GM21723 (cell line): ENCODE measurements at regions not wholly inside any gene's neighbourhood (a gene's known extent, or its start where the extent isn't known, plus 50 kb on each side); places are given as distances from the start of the nearest gene placed in this dataset.
"Not testable (repeated sequence)": the region's sequence is repeated elsewhere in the genome, so short reads cannot be mapped to it uniquely, and the experiment has no call there.

Experiments used
- ATAC-seq: cut with Tn5 transposase; IDR thresholded peaks from one replicate; pipeline ENCODE4 v1.9.1; 2021; ENCODE audit warnings: mild to moderate bottlenecking, moderate library complexity; ENCODE audit not compliant: unreplicated experiment

DNA sequence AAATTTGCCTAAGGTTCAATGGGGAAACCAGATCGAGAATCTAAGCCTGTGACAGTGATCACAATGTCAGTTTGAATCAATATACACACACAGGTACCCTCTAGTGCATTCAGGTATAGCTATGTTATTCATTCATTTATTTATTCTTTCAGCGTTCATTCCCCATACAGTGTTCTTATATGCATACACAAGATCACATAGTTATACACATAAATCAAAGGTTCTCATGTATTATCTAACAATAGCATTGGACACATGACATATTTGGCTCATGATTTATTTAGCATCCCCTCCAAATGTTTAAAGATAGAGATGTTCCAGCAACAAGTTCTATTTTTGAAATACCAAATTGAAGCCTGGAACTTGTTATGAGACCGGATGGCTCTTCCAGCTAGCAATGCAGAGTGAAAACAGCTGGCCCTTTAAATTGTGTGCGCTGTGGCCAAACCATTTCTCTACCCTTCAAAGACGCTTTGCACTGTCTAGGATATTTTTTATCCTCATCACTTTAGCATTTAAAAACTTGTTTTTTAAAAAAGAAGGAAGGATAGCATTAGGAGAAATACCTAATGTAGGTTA, 131.0 kb downstream of the ATXN3L start:
- ATAC-seq: no peak

GRCh38 chrX:13186643-13187042, 133.2 kb downstream of the ATXN3L start:
- ATAC-seq: not testable (repeated sequence)

DNA sequence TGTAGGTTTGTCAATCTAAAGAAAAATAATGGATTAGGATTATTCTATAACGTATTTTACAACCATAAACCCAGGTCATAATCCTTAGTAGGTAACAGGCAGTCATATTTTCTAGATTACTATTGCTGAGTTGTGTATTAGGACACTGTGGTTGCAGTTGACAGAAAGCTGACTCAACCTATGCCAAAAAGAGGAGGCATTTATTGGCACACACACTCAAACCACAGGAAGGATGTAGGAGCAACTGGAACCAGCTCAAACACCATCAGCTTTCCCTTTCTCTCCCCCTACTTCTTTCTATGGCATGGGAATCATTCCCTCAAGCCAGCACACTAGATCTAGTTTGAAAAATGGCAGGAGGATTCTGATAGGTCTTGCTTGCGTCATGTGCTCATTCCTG, 136.4 kb upstream of the FAM9C start:
- ATAC-seq: no peak

- ATAC-seq: no peak
Measured at GRCh38 chrX:13179586-13179985, 135.2 kb upstream of the FAM9C start.

GRCh38 chrX:13179100-13179499, 134.7 kb upstream of the FAM9C start:
- ATAC-seq: no peak

DNA sequence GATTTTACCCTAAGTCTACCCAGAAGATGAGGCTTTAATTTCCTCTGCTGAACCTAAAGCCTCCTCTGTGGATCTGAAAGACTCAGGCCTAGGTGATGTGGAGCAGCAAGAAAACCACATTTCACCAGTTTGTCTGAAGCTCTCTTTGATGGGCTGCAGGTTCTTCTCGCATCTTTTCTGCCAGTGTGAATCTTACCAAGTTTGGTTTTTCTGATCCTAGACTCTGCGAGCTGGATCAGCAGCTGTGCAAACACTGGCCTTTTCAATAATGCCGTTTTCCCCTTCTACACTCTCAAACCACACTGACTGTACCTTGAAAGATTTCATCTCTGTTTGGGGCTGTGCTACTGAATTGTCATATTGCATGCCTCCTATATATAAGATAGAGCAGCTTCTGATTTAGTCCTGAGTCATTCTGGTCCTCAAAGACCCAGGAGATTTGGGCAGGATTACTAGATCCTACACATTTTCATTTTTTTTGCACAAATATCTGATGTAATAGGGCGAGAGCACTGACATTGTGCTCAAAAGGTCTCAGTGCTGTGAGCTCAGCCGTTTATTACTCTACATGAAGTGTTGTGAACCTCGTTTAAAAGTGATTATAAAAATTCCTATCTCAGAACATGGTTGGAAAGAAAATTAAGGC, 133.6 kb upstream of the FAM9C start:
- ATAC-seq: no peak

DNA sequence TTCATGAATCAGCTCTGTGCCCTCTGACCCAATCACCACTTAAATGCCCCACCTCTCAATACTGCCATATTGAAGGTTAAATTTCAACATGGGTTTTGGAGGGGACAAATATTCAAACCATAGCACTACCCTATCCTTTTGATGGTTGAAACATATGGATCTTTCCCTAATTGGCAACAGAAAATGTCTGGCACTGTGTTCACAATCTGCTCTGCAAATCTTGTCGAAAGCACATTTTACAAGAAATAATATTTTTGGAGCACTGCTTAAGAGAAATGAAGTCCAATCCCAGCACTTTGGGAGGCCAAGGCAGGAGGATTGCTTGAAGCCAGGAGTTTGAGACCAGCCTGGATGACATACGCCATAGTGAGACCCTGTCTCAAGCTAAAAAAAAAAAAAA, 130.6 kb upstream of the FAM9C start:
- ATAC-seq: no peak

- no peak for ATAC-seq
Measured at GRCh38 chrX:13170966-13171558, 126.6 kb upstream of the FAM9C start.

DNA sequence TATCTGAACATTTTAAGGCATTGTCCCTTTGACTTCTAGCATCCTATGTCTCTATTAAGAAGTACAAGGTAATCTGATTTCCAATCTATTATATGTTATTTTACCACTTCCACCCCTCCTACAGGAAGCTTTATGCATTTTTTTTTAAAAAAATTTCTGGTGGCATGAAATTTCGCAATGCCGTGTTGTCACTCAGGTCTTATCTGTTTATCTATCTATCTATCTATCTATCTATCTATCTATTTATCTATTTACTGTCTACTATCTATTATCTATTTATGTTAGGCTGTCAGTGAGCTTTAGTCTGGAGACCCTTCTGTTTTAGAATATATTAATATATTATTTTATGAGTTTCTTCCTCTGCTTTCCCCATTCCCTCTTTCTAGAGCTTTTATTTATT, 125.3 kb upstream of the FAM9C start:
- no peak for ATAC-seq

- ATAC-seq: no peak
Measured at GRCh38 chrX:13168269-13168668, 123.8 kb upstream of the FAM9C start.

DNA sequence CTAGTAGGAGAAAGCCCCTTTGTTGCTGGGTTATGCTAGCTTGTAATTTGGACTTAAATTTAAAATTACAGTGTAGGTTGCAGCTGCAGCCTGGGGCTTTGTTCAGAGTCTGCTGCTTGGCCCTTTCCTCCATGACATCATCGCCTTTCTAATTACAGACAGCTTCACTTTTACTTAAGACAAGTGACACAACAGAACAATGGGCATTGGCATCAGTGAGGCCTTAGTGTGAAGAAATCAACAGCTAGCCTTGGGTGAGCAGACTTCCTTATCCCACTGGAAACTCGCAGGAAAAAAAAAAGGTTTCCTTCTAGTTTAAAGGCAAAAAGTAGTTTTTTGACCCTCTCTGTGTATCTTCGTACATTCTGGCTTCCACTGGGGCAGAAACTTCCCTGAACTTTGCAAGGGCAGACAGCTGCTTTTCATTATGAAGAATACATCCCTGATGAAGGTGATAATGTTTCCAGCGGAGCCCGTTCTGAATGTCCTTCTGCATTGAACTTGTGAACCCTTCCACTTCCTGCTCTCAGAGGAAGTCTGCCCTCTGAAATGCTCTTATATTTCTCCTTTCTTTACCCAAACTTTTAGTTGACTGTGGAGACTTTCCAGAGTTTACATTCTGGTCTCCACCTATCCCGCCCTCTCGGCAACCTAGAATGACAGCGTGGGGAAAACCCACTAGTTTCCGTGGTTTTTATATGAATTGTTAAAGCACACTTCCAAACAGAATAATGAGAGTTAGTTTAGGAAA, 123.2 kb upstream of the FAM9C start:
- ATAC-seq: no peak

DNA sequence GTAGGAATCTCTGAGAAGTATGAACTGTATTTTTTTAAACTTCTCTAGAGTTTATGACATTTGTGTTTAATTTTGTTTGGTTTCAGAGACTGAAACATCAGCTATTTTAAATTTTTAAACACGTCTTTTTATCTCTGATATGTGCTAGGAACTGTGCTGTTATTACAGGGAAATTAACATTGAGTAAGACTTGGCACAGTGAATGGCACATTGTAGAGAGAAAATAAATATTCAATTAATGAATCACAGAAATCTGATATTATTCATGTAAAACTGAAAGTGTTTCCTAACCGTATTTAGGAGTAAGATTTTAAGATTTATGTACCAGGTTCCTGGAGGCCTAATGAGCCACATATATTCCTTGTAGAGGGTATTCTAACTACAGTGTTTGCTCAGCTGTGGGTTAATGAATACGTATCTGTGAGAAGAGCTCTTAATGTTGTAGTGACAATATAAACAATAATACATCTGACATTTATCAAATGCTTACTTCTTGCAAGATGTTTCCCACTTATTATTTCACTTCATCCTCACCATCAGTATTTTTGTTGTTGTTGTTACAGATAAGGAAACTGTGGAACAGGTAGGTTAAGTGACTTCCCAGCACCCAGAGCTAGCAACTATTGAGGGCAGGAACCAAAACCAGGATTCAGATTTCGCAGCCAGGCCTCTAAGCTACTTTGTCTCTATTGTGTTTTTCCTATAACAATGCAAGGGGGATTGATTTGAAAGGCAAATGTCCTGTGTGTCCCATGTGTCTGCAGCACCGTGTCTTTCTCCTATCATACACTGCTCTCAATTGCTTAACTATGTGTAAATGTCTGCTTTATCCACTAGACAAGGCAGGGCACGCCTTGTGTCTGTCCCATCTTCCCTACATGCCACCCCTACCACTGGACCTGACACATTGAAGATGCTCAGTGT, 121.1 kb upstream of the FAM9C start:
- ATAC-seq: no peak

DNA sequence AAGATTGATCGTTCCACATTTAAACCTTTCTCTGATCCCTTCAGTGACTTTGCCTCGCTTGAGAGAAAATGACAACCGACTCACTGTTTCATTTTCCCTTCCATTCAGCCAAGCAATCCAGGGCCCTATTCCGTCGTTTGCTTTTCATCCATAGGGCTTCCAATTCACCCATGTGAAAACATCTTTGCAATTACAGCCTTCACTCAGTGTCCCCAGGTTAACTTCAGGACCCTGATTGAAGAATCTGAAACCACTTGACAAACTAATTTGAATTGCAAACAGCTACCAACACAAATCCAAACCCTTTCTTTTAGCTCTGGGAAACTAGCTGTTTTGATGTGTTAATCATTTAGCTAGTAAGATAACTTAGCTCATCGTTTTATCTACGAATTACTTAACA, 120.2 kb upstream of the FAM9C start:
- no peak for ATAC-seq

DNA sequence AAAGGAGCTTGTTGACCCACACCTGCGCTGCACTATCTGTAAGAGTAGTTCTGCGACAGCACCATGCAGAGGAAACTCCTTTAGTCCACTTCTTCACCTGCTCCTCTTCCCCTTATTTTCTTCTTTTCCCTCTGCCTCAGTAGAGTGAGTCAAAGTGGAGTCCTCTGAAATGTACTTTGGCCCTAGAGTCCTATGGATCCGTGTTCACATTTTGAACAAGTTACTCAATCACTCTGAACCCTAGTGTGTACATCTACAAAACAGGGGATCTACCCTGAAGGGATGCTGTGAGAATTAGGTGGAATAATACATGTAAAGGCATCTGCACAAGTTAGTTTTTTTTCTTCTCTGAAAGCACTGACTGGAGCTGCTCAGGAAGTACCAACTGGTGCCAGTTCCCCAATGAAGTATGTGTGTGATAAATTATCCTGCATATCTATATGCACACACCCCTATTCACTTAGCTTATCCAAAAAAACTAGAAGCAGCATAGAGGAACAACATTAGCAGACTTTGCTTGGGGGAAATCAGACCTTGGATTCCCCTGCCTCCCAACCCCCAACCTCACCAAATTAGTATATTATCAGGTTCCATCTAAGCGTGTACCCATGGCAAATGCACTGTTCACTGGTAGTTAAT, 118.5 kb upstream of the FAM9C start:
- no peak for ATAC-seq

- no peak for ATAC-seq
Measured at GRCh38 chrX:13159886-13160285, 115.5 kb upstream of the FAM9C start.

DNA sequence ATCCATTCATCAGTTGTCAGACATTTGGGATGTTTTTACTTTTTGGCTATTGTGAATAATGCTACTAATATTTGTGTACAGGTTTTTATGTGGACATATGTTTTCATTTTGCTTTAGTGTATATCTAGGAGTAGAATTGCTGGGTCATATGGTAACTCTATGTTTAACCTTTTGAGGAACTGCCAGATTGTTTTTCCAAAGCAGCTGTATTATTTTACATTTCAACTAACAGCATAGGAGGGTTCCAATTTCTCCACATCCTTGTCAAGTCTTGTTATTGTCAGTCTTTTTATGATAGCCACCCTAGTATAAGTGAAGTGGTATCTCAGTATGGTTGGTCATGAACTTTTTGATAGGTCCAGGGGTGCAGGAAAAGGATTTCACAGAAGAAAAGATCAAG, 114.5 kb upstream of the FAM9C start:
- ATAC-seq: no peak

- ATAC-seq: not testable (repeated sequence)
Measured at GRCh38 chrX:13155550-13155949, 111.1 kb upstream of the FAM9C start.

- no peak for ATAC-seq
Measured at GRCh38 chrX:13153796-13154195, 109.4 kb upstream of the FAM9C start.

DNA sequence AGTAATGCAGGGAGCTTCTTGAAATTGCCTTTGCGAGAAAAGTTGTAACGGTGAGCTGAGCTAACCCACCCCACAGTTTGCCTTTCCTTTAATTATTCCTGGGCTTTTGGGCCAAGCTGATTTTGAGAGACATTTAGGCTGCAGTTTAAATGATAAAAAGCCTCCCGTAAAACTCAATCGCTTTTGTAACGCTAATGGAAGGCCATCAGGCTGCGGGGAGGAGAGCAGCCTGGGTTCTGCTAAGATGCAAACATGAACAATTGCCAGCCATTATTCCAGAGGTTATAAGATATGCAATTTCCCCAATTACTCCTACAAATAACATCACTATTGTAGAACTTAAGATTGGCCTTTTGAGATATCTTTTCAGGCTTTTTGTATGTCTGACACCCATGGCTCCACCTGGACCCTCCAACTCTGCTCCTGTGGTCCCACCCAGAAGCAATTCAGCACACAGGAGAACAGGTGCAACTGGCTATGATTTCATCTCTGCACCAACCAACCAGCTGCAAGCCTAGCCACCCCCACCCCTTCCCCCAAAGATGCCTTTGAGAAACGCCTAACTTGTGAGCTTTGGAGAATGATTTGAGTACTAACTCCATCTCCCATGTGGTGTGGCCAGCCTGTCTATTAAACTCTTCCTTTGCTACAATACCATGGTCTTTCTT, 108.2 kb upstream of the FAM9C start:
- ATAC-seq: no peak
